SK-N-MC (cell line): ENCODE measurements at regions not wholly inside any gene's neighbourhood (a gene's known extent, or its start where the extent isn't known, plus 50 kb on each side); places are given as distances from the start of the nearest gene placed in this dataset.
A peak's percentile ranks its signal among the peaks of the same experiment; 100 is the strongest.
"Not testable (repeated sequence)": the region's sequence is repeated elsewhere in the genome, so short reads cannot be mapped to it uniquely, and the experiment has no call there.

Experiments used
- DNase-seq: peaks from one replicate; pipeline ENCODE4 v3.0.0-alpha.2; 2011; ENCODE audit warnings: low read depth, low spot score
- H3K27ac ChIP-seq: fragments of 200-600 bp; sonication (generic); 2 replicates; pipeline ENCODE4 v1.5.1; 2016; ENCODE audit warnings: mixed run types
- H3K36me3 ChIP-seq: fragments of 200-600 bp; sonication (generic); 2 replicates; pipeline ENCODE4 v1.6.1; 2017; ENCODE audit warnings: antibody characterized with exemption, low read length, mixed read lengths; ENCODE audit not compliant: insufficient read depth
- H3K4me3 ChIP-seq: fragments of 200-600 bp; sonication (generic); 2 replicates; pipeline ENCODE4 v1.5.1; 2016
- H3K9ac ChIP-seq: fragments of 200-600 bp; sonication (generic); 2 replicates; pipeline ENCODE4 v1.8.0; 2017; ENCODE audit warnings: mixed run types, mixed read lengths; ENCODE audit not compliant: insufficient read length
- H3K9me3 ChIP-seq: fragments of 200-600 bp; sonication (generic); 2 replicates; pipeline ENCODE4 v1.6.1; 2017; ENCODE audit warnings: low read depth, mild to moderate bottlenecking, antibody characterized with exemption, low read length, moderate library complexity, mixed read lengths
- EZH2 ChIP-seq: fragments of 200-600 bp; sonication (generic); IDR thresholded peaks from one replicate; pipeline ENCODE4 v1.6.1; 2017; ENCODE audit warnings: antibody characterized with exemption
- FOXP2 ChIP-seq: optimal IDR thresholded peaks from 2 replicates; pipeline ENCODE3; 2011; ENCODE audit warnings: mild to moderate bottlenecking, moderate library complexity; ENCODE audit not compliant: insufficient read depth; ENCODE audit errors: extremely low read length, control extremely low read depth
- POLR2AphosphoS5 ChIP-seq: IDR thresholded peaks from 2 replicates; pipeline ENCODE4 v1.6.1; 2012; ENCODE audit warnings: mild to moderate bottlenecking, low read depth, low read length, borderline replicate concordance

GRCh38 chr11:126149759-126150625, 61.5 kb downstream of the RPUSD4 start:
- Histone ChIP-seq H3K9me3 (no peaks in the 10 kb centered on the region), H3K27ac (no peak overlapping the region), H3K4me3 (no peak overlapping the region), H3K9ac (no peak overlapping the region), H3K36me3 (no peaks in the 10 kb centered on the region)
- no peak for DNase-seq
- TF ChIP-seq FOXP2 = no peak
- TF ChIP-seq EZH2 = no peak
- no peak for TF ChIP-seq POLR2AphosphoS5

- TF ChIP-seq EZH2 (no peak), POLR2AphosphoS5 (no peak), FOXP2 (no peak)
- Histone ChIP-seq H3K4me3 (no peak overlapping the region), H3K27ac (no peak overlapping the region), H3K36me3 (no peaks in the 10 kb centered on the region), H3K9me3 (no peaks in the 10 kb centered on the region), H3K9ac (no peak overlapping the region)
- DNase-seq = no peak
Observed at GRCh38 chr11:126148317-126148716, 63.1 kb downstream of the RPUSD4 start.

- H3K9me3 ChIP-seq = no peaks in the 10 kb centered on the region
- no peaks in the 10 kb centered on the region for H3K36me3 ChIP-seq
- H3K9ac ChIP-seq = no peak overlapping the region
- 0 out of 2 replicates have a peak overlapping the region, but pooled peaks have one; percentile 31 for H3K27ac ChIP-seq
- DNase-seq = no peak
- no peak overlapping the region for H3K4me3 ChIP-seq
- no peak for TF ChIP-seq POLR2AphosphoS5
- TF ChIP-seq FOXP2 = no peak
- TF ChIP-seq EZH2 = no peak
Observed at GRCh38 chr11:126147208-126148111, 64.0 kb downstream of the RPUSD4 start.

- Histone ChIP-seq H3K9me3 (no peaks in the 10 kb centered on the region), H3K27ac (peak overlapping the region; percentile 63; the same call in 1 of the 2 replicates), H3K36me3 (no peaks in the 10 kb centered on the region), H3K4me3 (peak overlapping the region; percentile 55), H3K9ac (no peak overlapping the region)
- TF ChIP-seq FOXP2 = no peak
- no peak for TF ChIP-seq EZH2
- no peak for TF ChIP-seq POLR2AphosphoS5
- DNase-seq = no peak
Observed at GRCh38 chr11:126146454-126147192, 64.8 kb downstream of the RPUSD4 start.

GRCh38 chr11:126145954-126146353, 65.5 kb downstream of the RPUSD4 start:
- Histone ChIP-seq H3K9ac (no peak overlapping the region), H3K36me3 (no peaks in the 10 kb centered on the region), H3K9me3 (no peaks in the 10 kb centered on the region), H3K4me3 (no peak overlapping the region), H3K27ac (no peak overlapping the region)
- no peak for DNase-seq
- TF ChIP-seq POLR2AphosphoS5 = no peak

- H3K36me3 ChIP-seq, H3K4me3 ChIP-seq, DNase-seq, H3K9me3 ChIP-seq, H3K27ac ChIP-seq, H3K9ac ChIP-seq: not testable (repeated sequence)
Observed at GRCh38 chr11:126143491-126143890, 68.0 kb downstream of the RPUSD4 start.

GRCh38 chr11:126140926-126141280, 70.5 kb downstream of the RPUSD4 start:
- Histone ChIP-seq H3K36me3 (no peaks in the 10 kb centered on the region), H3K4me3 (peak overlapping the region; percentile 73), H3K9me3 (no peaks in the 10 kb centered on the region), H3K9ac (no peak overlapping the region), H3K27ac (peak overlapping the region; percentile 90)
- peak; percentile 93 for DNase-seq
- TF ChIP-seq POLR2AphosphoS5 = peak; percentile 32; the same call in 1 of the 2 replicates
- TF ChIP-seq EZH2 = no peak
- peak; percentile 72 for TF ChIP-seq FOXP2
